ENCODE measurements at regions not wholly inside any gene's neighbourhood (a gene's known extent, or its start where the extent isn't known, plus 50 kb on each side); places are given as distances from the start of the nearest gene placed in this dataset.

- Histone ChIP-seq H3K4me3 (no peak overlapping the region), H3K27me3 (no peaks in the 10 kb centered on the region), H3K27ac (no peak overlapping the region), H3K36me3 (replicated peaks in 1 of 2) (no peaks in the 10 kb centered on the region), H3K4me1 (replicated peaks in 1 of 2) (no peaks in the 10 kb centered on the region), H3K9me3 (replicated peaks in 1 of 3) (no peaks in the 10 kb centered on the region)
- no peak for DNase-seq
- WGBS, 4 donors, result 81 to 85% (median 81%) methylated on average over 8 of the region's 8 CpGs
- intact Hi-C loops (cut with DNase I), result no loop called here
- TF ChIP-seq POLR2A (IDR thresholded peaks at IDR 0.05) (no peak), CTCF (IDR thresholded peaks at IDR 0.05) (no peak)
Measured at GRCh38 chr11:21976210-21976609, 216.7 kb upstream of the ANO5 start.

- DNase-seq, result no peak
- TF ChIP-seq CTCF (IDR thresholded peaks at IDR 0.05), result no peak
- no peak for TF ChIP-seq POLR2A (IDR thresholded peaks at IDR 0.05)
- no peaks in the 10 kb centered on the region for H3K27me3 ChIP-seq
- WGBS, 4 donors, result 75 to 85% (median 81%) methylated on average over 2 of the region's 2 CpGs
- H3K36me3 ChIP-seq (replicated peaks in 1 of 2), result no peaks in the 10 kb centered on the region
- no peak overlapping the region for H3K4me3 ChIP-seq
- H3K4me1 ChIP-seq (replicated peaks in 1 of 2), result no peaks in the 10 kb centered on the region
- intact Hi-C loops (cut with DNase I), result no loop called here
- no peak overlapping the region for H3K27ac ChIP-seq
- H3K9me3 ChIP-seq (replicated peaks in 1 of 3), result no peaks in the 10 kb centered on the region
Measured at GRCh38 chr11:21983431-21983830, 209.5 kb upstream of the ANO5 start.

GRCh38 chr11:21986361-21986760 is 206.5 kb upstream of the ANO5 start:
- WGBS, 4 donors, result 69 to 88% (median 80%) methylated on average over 2 of the region's 2 CpGs

GRCh38 chr11:21987261-21987660 is 205.6 kb upstream of the ANO5 start:
- Histone ChIP-seq H3K9me3 (replicated peaks in 1 of 3) (no peaks in the 10 kb centered on the region), H3K4me1 (replicated peaks in 1 of 2) (no peaks in the 10 kb centered on the region), H3K27ac (no peak overlapping the region), H3K36me3 (replicated peaks in 1 of 2) (no peaks in the 10 kb centered on the region), H3K27me3 (no peaks in the 10 kb centered on the region), H3K4me3 (no peak overlapping the region)
- intact Hi-C loops (cut with DNase I), result no loop called here
- no peak for DNase-seq
- TF ChIP-seq CTCF (IDR thresholded peaks at IDR 0.05) (no peak), POLR2A (IDR thresholded peaks at IDR 0.05) (no peak)
- WGBS, 4 donors, result 74 to 88% (median 80%) methylated on average over 1 of the region's 1 CpG

More at GRCh38 chr11:21986361-21986760, 206.5 kb upstream of the ANO5 start:
- Histone ChIP-seq H3K4me1 (replicated peaks in 1 of 2) (no peaks in the 10 kb centered on the region), H3K36me3 (replicated peaks in 1 of 2) (no peaks in the 10 kb centered on the region), H3K9me3 (replicated peaks in 1 of 3) (no peaks in the 10 kb centered on the region), H3K27me3 (no peaks in the 10 kb centered on the region), H3K27ac (no peak overlapping the region), H3K4me3 (no peak overlapping the region)
- TF ChIP-seq POLR2A (IDR thresholded peaks at IDR 0.05) (no peak), CTCF (IDR thresholded peaks at IDR 0.05) (no peak)
- no peak for DNase-seq
- intact Hi-C loops (cut with DNase I), result no loop called here
